Breast epithelium (tissue), 3 donors: ENCODE measurements at regions not wholly inside any gene's neighbourhood (a gene's known extent, or its start where the extent isn't known, plus 50 kb on each side); places are given as distances from the start of the nearest gene placed in this dataset.

Experiments
- POLR2AphosphoS5 ChIP-seq, 3 donors: sonication (generic); formaldehyde crosslinking; IDR thresholded peaks; one replicate each; pipeline ENCODE4 v1.6.1; 2017; ENCODE audit warnings: antibody characterized with exemption in 3 of 3
- TF ChIP-seq, protein P1 (sequence below), 3 donors: fragments of 450-650 bp; IDR thresholded peaks; one replicate each; pipeline ENCODE4 v1.5.1; 2016 to 2017; ENCODE audit warnings: antibody characterized with exemption in 3 of 3, mild to moderate bottlenecking in 3 of 3, moderate library complexity in 3 of 3

DNA sequence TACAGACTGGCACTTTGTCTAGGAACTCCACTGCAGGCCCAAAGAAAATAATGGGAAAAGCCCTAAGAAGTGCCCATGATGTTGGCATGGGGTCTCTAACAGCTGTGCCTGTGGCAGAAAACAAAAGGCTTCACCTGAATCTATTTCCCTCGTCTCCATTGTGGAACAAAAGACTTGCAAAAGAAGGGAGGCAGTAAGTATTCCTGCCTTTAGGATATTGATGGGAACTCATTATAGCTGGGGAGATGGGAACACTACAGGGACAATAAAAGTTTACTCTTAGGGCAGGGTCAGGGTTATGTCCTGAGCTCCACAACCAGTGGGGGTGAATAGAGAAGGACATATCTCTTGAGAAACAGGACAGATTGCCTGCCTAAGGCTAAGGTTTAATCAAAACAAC, 930.6 kb upstream of the EPHA6 start:
- TF ChIP-seq, protein P1, sequence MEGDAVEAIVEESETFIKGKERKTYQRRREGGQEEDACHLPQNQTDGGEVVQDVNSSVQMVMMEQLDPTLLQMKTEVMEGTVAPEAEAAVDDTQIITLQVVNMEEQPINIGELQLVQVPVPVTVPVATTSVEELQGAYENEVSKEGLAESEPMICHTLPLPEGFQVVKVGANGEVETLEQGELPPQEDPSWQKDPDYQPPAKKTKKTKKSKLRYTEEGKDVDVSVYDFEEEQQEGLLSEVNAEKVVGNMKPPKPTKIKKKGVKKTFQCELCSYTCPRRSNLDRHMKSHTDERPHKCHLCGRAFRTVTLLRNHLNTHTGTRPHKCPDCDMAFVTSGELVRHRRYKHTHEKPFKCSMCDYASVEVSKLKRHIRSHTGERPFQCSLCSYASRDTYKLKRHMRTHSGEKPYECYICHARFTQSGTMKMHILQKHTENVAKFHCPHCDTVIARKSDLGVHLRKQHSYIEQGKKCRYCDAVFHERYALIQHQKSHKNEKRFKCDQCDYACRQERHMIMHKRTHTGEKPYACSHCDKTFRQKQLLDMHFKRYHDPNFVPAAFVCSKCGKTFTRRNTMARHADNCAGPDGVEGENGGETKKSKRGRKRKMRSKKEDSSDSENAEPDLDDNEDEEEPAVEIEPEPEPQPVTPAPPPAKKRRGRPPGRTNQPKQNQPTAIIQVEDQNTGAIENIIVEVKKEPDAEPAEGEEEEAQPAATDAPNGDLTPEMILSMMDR (IDR thresholded peaks at IDR 0.05): no peak
- no peak for TF ChIP-seq POLR2AphosphoS5 (IDR thresholded peaks at IDR 0.05)
